Suprapubic skin (tissue), 4 donors: ENCODE measurements at regions not wholly inside any gene's neighbourhood (a gene's known extent, or its start where the extent isn't known, plus 50 kb on each side); places are given as distances from the start of the nearest gene placed in this dataset.

ENCODE experiments used
- CTCF ChIP-seq, 2 donors: fragments of 200-600 bp in 1 of 2; fragments of 450-650 bp in 1 of 2; sonication (generic) in 1 of 2; IDR thresholded peaks; one replicate each; pipeline ENCODE4 v1.5.1; 2016 to 2019; ENCODE audit warnings: antibody characterized with exemption in 2 of 2, mild to moderate bottlenecking in 1 of 2, moderate library complexity in 1 of 2
- EP300 ChIP-seq: sonication (generic); formaldehyde crosslinking; IDR thresholded peaks from one replicate; pipeline ENCODE4 v1.6.1; 2017; ENCODE audit warnings: antibody characterized with exemption
- POLR2A ChIP-seq, 2 donors: fragments of 450-650 bp; IDR thresholded peaks; one replicate each; pipeline ENCODE4 v1.6.1; 2017; ENCODE audit warnings: antibody characterized with exemption in 2 of 2, mild to moderate bottlenecking in 2 of 2, moderate library complexity in 2 of 2
- POLR2AphosphoS5 ChIP-seq, 3 donors: sonication (generic); formaldehyde crosslinking; IDR thresholded peaks; one replicate each; pipeline ENCODE4 v1.6.1; 2017; ENCODE audit warnings: antibody characterized with exemption in 3 of 3

- TF ChIP-seq CTCF (IDR thresholded peaks at IDR 0.05), result no peak
- TF ChIP-seq POLR2A (IDR thresholded peaks at IDR 0.05), result no peak
- no peak for TF ChIP-seq POLR2AphosphoS5 (IDR thresholded peaks at IDR 0.05)
- no peak for TF ChIP-seq EP300
Observed at GRCh38 chr7:27462575-27463270, 200.0 kb downstream of the HIBADH start.
